Transverse colon (tissue), 3 donors: ENCODE measurements at regions not wholly inside any gene's neighbourhood (a gene's known extent, or its start where the extent isn't known, plus 50 kb on each side); places are given as distances from the start of the nearest gene placed in this dataset.

Source experiments
- POLR2A ChIP-seq: fragments of 450-650 bp; IDR thresholded peaks from one replicate; pipeline ENCODE4 v1.6.1; 2016; ENCODE audit warnings: antibody characterized with exemption, mild to moderate bottlenecking, moderate library complexity
- POLR2AphosphoS5 ChIP-seq, 3 donors: sonication (generic); formaldehyde crosslinking; IDR thresholded peaks; one replicate each; pipeline ENCODE4 v1.6.1; 2016; ENCODE audit warnings: antibody characterized with exemption in 3 of 3

- TF ChIP-seq POLR2AphosphoS5 (IDR thresholded peaks at IDR 0.05), result no peak
- TF ChIP-seq POLR2A, result no peak
These were observed 713.1 kb downstream of the CBLN2 start for GRCh38 chr18:71831039-71831438.
